Left lung (tissue), 4 donors: ENCODE measurements at regions not wholly inside any gene's neighbourhood (a gene's known extent, or its start where the extent isn't known, plus 50 kb on each side); places are given as distances from the start of the nearest gene placed in this dataset.

Source experiments
- ATAC-seq: fragments of 200-7000 bp; cut with Tn5 transposase; one replicate; pipeline ENCODE4 v1.9.1; 2020; ENCODE audit warnings: moderate library complexity
- DNase-seq, 4 donors: peaks; one replicate each; pipeline ENCODE4 v3.0.0-alpha.2; 2013 to 2020
- H3K27ac ChIP-seq, 2 donors: fragments of 200-600 bp; sonication (generic) in 1 of 2; one replicate each; pipeline versions ENCODE4 v1.5.0 to v1.8.0; 2020 to 2021
- H3K27me3 ChIP-seq, 2 donors: fragments of 200-600 bp; sonication (generic) in 1 of 2; one replicate each; pipeline versions ENCODE4 v1.5.0 to v1.8.0; 2020 to 2021
- H3K36me3 ChIP-seq, 2 donors: fragments of 200-600 bp; sonication (generic) in 1 of 2; one replicate each; pipeline versions ENCODE4 v1.5.0 to v1.8.0; 2020 to 2021
- H3K4me1 ChIP-seq, 2 donors: fragments of 200-600 bp; one replicate each; pipeline ENCODE4 v1.8.0; 2021
- H3K4me3 ChIP-seq, 2 donors: fragments of 200-600 bp; sonication (generic) in 1 of 2; one replicate each; pipeline versions ENCODE4 v1.5.0 to v1.8.0; 2020 to 2021; ENCODE audit warnings: mild to moderate bottlenecking in 1 of 2
- H3K9me3 ChIP-seq, 2 donors: fragments of 200-600 bp; sonication (generic) in 1 of 2; one replicate each; pipeline versions ENCODE4 v1.5.0 to v1.8.0; 2020 to 2021
- intact Hi-C, 2 donors: fragments of 100-400 bp; cut with DNase I; formaldehyde crosslinking; loops; one replicate each; pipeline versions ENCODE4 v1.11.2 to v1.14.2; 2022
- TF ChIP-seq, protein P1 (sequence below), 2 donors: fragments of 200-600 bp; sonication (generic) in 1 of 2; IDR thresholded peaks; one replicate each; pipeline versions ENCODE4 v1.5.0 to v1.8.0; 2021; ENCODE audit warnings: antibody characterized with exemption in 2 of 2
- donor health status: DM: no; HTN: yes; CAD: no.
- donor health status: DM: no; HTN: no; CAD: no.

DNA sequence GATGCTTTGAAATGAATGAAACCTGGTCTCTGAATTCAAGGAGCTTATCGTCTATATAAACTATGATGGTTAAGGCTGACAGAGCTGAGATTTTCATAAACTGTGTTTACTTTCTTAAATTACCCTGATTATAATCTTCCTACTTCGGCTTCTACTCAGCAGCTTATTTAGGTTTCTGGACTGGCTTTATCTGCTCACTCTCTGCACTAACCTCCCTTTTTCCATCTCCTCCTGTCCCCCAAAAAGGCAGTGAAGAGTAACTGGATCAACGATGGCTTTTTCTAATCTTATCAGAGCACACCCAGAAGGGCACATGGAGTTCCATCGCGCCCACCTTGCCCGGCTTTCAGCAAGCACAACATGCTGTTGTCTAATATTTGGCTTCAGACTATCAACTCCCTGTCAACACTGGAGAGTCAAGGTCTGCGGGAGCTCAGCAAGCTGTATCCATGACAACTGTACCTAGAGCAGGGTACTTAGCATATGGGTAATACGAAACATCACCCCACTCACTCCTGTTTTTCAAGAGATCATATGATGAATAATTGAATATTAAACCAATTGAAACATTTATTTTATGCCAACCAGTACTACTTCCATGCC is 417.3 kb downstream of the GABRB3 start:
- ATAC-seq = no peak
- intact Hi-C loops = no loop called here

DNA sequence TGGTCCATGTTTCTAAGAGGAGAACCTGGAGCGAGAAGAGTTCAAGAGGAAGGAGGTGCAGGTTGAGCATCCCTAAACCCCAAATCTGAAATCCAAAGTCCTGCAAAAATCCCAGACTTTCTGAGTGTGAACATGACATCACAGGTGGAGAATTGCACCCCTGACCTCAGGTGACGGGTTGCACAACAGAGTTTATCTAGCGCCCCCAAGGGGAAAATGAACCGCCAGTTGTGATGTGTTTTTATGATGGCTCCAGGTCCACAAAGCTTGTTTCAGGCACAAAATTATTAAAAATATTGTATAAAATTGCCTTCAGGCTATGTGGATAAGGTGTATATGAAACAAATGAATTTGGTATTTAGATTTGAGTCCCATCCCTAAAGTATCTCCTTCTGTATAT is 420.0 kb downstream of the GABRB3 start:
- no peak overlapping the region for H3K4me3 ChIP-seq
- H3K27me3 ChIP-seq = no peaks in the 10 kb centered on the region
- no peak overlapping the region for H3K27ac ChIP-seq
- no peaks in the 10 kb centered on the region for H3K36me3 ChIP-seq
- H3K9me3 ChIP-seq = peaks cover 0 to 15% of the 10 kb centered on the region in 2 donors
- DNase-seq (no peak), ATAC-seq (no peak)
- intact Hi-C loops = no loop called here
- H3K4me1 ChIP-seq = no peaks in the 10 kb centered on the region
- TF ChIP-seq, protein P1, sequence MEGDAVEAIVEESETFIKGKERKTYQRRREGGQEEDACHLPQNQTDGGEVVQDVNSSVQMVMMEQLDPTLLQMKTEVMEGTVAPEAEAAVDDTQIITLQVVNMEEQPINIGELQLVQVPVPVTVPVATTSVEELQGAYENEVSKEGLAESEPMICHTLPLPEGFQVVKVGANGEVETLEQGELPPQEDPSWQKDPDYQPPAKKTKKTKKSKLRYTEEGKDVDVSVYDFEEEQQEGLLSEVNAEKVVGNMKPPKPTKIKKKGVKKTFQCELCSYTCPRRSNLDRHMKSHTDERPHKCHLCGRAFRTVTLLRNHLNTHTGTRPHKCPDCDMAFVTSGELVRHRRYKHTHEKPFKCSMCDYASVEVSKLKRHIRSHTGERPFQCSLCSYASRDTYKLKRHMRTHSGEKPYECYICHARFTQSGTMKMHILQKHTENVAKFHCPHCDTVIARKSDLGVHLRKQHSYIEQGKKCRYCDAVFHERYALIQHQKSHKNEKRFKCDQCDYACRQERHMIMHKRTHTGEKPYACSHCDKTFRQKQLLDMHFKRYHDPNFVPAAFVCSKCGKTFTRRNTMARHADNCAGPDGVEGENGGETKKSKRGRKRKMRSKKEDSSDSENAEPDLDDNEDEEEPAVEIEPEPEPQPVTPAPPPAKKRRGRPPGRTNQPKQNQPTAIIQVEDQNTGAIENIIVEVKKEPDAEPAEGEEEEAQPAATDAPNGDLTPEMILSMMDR (IDR thresholded peaks at IDR 0.05) = no peak

More for the DNA sequence above, 417.3 kb downstream of the GABRB3 start:
- H3K36me3 ChIP-seq = no peaks in the 10 kb centered on the region
- H3K27ac ChIP-seq = no peak overlapping the region
- H3K27me3 ChIP-seq = no peaks in the 10 kb centered on the region
- TF ChIP-seq, protein P1 (IDR thresholded peaks at IDR 0.05) = no peak
- H3K4me3 ChIP-seq = no peak overlapping the region
- H3K4me1 ChIP-seq = no peaks in the 10 kb centered on the region
- no peak for DNase-seq
- H3K9me3 ChIP-seq = no peaks in the 10 kb centered on the region

DNA sequence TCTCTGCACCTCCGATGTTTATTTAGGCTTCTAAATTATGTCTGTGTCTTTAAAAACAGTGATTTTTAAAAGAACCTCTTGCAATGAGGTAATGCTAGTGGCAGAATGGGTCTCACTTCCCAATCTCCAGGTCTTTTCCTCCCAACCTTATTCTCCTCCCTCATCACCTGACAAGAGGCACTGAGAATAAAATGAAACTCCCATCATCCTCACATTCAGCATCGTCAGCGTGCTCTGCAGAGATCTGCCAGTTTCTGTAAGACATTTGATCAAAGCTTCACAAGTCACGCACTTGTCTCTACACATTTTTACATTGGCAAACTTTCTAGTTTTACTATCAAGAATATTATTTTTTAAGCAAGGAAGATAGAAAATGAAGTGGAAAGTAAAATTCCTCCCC is 420.5 kb downstream of the GABRB3 start:
- TF ChIP-seq, protein P1 (IDR thresholded peaks at IDR 0.05) = no peak
- ATAC-seq = no peak
- Histone ChIP-seq H3K27me3 (no peaks in the 10 kb centered on the region), H3K9me3 (peaks cover 0 to 20% of the 10 kb centered on the region in 2 donors), H3K27ac (no peak overlapping the region), H3K4me1 (no peaks in the 10 kb centered on the region), H3K4me3 (no peak overlapping the region), H3K36me3 (no peaks in the 10 kb centered on the region)
- intact Hi-C loops = no loop called here
- DNase-seq = no peak

DNA sequence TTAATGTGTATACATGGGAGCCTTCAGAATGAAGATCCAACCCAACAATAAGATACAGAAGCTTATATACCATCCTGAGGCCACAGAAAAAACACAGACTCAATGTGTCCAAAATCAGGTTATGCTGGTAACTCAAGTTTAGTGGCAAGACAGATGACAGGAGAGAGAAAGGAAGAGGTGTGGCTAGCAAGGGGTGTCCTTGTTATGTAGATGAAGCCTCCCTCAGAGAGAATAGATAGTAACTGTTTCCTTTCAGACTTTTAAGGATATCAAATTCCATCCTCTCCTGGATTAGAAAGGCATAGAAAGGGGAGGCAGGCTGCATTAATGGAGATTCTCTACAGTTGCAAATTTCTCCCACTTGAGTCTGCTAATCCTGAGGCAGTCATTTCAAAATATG is 447.4 kb downstream of the GABRB3 start:
- Histone ChIP-seq H3K27ac (no peak overlapping the region), H3K4me1 (no peaks in the 10 kb centered on the region), H3K4me3 (no peak overlapping the region), H3K9me3 (peaks cover 0 to 6% of the 10 kb centered on the region in 2 donors), H3K27me3 (no peaks in the 10 kb centered on the region), H3K36me3 (no peaks in the 10 kb centered on the region)
- TF ChIP-seq, protein P1 (IDR thresholded peaks at IDR 0.05) = no peak
- ATAC-seq = no peak
- DNase-seq = no peak
- intact Hi-C loops = no loop called here

DNA sequence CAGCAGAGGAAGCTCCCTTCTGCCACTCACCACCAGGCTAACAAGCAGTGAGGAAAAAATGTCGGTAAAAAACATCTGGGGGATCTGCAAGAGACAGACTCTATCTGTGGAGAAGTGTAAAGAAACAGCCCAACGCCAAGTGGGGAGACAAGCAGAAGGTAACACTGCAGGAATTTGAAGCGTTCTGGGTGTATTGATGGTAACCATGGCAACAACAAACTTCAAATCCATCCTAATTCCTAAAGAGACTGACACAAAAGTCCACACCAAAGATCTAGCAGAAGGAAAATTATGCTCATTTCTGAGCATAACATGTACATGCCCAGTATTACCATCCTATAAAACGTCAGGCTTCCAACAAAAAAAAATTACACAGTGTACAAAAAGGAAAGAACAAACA is 449.3 kb downstream of the GABRB3 start:
- intact Hi-C loops = no loop called here

More for the DNA sequence above, 449.3 kb downstream of the GABRB3 start:
- H3K9me3 ChIP-seq = peaks cover 0 to 8% of the 10 kb centered on the region in 2 donors
- no peak overlapping the region for H3K4me3 ChIP-seq
- TF ChIP-seq, protein P1 (IDR thresholded peaks at IDR 0.05) = no peak
- H3K36me3 ChIP-seq = no peaks in the 10 kb centered on the region
- no peak for ATAC-seq
- no peak for DNase-seq
- no peak overlapping the region for H3K27ac ChIP-seq
- no peaks in the 10 kb centered on the region for H3K4me1 ChIP-seq
- H3K27me3 ChIP-seq = no peaks in the 10 kb centered on the region
